H9 (cell line): ENCODE measurements at regions not wholly inside any gene's neighbourhood (a gene's known extent, or its start where the extent isn't known, plus 50 kb on each side); places are given as distances from the start of the nearest gene placed in this dataset.

Experiments
- DNase-seq: peaks from one replicate; pipeline ENCODE4 v3.0.0-alpha.2; 2017
- H2AFZ ChIP-seq: one replicate; pipeline ENCODE4 v1.6.1; 2013; ENCODE audit warnings: mild to moderate bottlenecking, low read length, control low read depth, moderate library complexity
- H2AK5ac ChIP-seq: 2 replicates; pipeline ENCODE4 v1.6.1; 2013; ENCODE audit warnings: low read length, control low read depth, mixed read lengths; ENCODE audit not compliant: insufficient read length
- H2BK120ac ChIP-seq: one replicate; pipeline ENCODE4 v1.6.1; 2013; ENCODE audit warnings: low read depth, mild to moderate bottlenecking, low read length, control low read depth, inconsistent platforms; ENCODE audit not compliant: poor library complexity, severe bottlenecking
- H2BK12ac ChIP-seq: 2 replicates; pipeline ENCODE4 v1.6.1; 2013; ENCODE audit warnings: low read length, control low read depth, mixed read lengths, low read depth; ENCODE audit not compliant: insufficient read length
- H2BK15ac ChIP-seq: 2 replicates; pipeline ENCODE4 v1.6.1; 2013; ENCODE audit warnings: low read depth, low read length, control low read depth
- H2BK20ac ChIP-seq: one replicate; pipeline ENCODE4 v1.6.1; 2013; ENCODE audit warnings: low read depth, mild to moderate bottlenecking, low read length, control low read depth, inconsistent platforms; ENCODE audit not compliant: poor library complexity, severe bottlenecking
- H2BK5ac ChIP-seq: 2 replicates; pipeline ENCODE4 v1.6.1; 2013; ENCODE audit warnings: low read length, control low read depth, mixed read lengths; ENCODE audit not compliant: insufficient read length
- H3K14ac ChIP-seq: 2 replicates; pipeline ENCODE4 v1.6.1; 2013; ENCODE audit warnings: low read length, control low read depth; ENCODE audit not compliant: insufficient read depth
- H3K18ac ChIP-seq: 2 replicates; pipeline ENCODE4 v1.6.1; 2013; ENCODE audit warnings: low read depth, mild to moderate bottlenecking, mixed read lengths, low read length, control low read depth; ENCODE audit not compliant: insufficient read length
- H3K23ac ChIP-seq: 2 replicates; pipeline ENCODE4 v1.6.1; 2013; ENCODE audit warnings: low read length, control low read depth, mixed read lengths, low read depth; ENCODE audit not compliant: insufficient read length
- H3K23me2 ChIP-seq: 2 replicates; pipeline ENCODE4 v1.6.1; 2013; ENCODE audit warnings: low read depth, mild to moderate bottlenecking, mixed read lengths, low read length, control low read depth; ENCODE audit not compliant: insufficient read length, poor library complexity, severe bottlenecking
- H3K27ac ChIP-seq: 2 replicates; pipeline ENCODE4 v1.5.1; 2013; ENCODE audit warnings: low read length, control low read depth, mixed read lengths, low read depth; ENCODE audit not compliant: insufficient read length
- H3K27me3 ChIP-seq: 2 replicates; pipeline ENCODE4 v1.6.1; 2013; ENCODE audit warnings: low read length, control low read depth, inconsistent platforms; ENCODE audit not compliant: insufficient read depth
- H3K4ac ChIP-seq: 2 replicates; pipeline ENCODE4 v1.6.1; 2013; ENCODE audit warnings: low read depth, mild to moderate bottlenecking, control low read depth, inconsistent platforms, low read length, moderate library complexity
- H3K4me1 ChIP-seq: 2 replicates; pipeline ENCODE4 v1.6.1; 2013; ENCODE audit warnings: low read length, control low read depth, inconsistent platforms; ENCODE audit not compliant: insufficient read depth
- H3K4me2 ChIP-seq: 2 replicates; pipeline ENCODE4 v1.6.1; 2013; ENCODE audit warnings: low read length, control low read depth, mixed read lengths; ENCODE audit not compliant: insufficient read length, insufficient read depth
- H3K56ac ChIP-seq: 2 replicates; pipeline ENCODE4 v1.6.1; 2013; ENCODE audit warnings: low read depth, mild to moderate bottlenecking, mixed read lengths, low read length, control low read depth; ENCODE audit not compliant: insufficient read length
- H3K79me1 ChIP-seq: 2 replicates; pipeline ENCODE4 v1.6.1; 2013; ENCODE audit warnings: low read depth, mild to moderate bottlenecking, moderate library complexity, low read length, control low read depth, inconsistent platforms; ENCODE audit not compliant: insufficient read depth, poor library complexity, severe bottlenecking
- H3K79me2 ChIP-seq: 2 replicates; pipeline ENCODE4 v1.6.1; 2013; ENCODE audit warnings: low read length, control low read depth, inconsistent platforms; ENCODE audit not compliant: insufficient read depth
- H3K9ac ChIP-seq: 2 replicates; pipeline ENCODE4 v1.6.1; 2013; ENCODE audit warnings: low read length, control low read depth, mixed read lengths; ENCODE audit not compliant: insufficient read length; ENCODE audit errors: extremely low read depth
- H3K9me3 ChIP-seq: one replicate; pipeline ENCODE4 v1.6.1; 2013; ENCODE audit warnings: low read depth, low read length, inconsistent platforms; ENCODE audit not compliant: control insufficient read depth
- H3T11ph ChIP-seq: one replicate; pipeline ENCODE4 v1.6.1; 2013; ENCODE audit warnings: mild to moderate bottlenecking, low read length, control low read depth, inconsistent platforms
- H4K20me1 ChIP-seq: one replicate; pipeline ENCODE4 v1.6.1; 2013; ENCODE audit not compliant: control insufficient read depth, insufficient read length, insufficient read depth
- H4K5ac ChIP-seq: 2 replicates; pipeline ENCODE4 v1.6.1; 2013; ENCODE audit warnings: low read depth, mild to moderate bottlenecking, mixed read lengths, low read length, control low read depth; ENCODE audit not compliant: insufficient read length
- H4K8ac ChIP-seq: replicated peaks from 2 replicates; pipeline ENCODE4 v1.6.1; 2013; ENCODE audit warnings: low read length, control low read depth, mixed read lengths, low read depth; ENCODE audit not compliant: insufficient read length
- H4K91ac ChIP-seq: 2 replicates; pipeline ENCODE4 v1.6.1; 2013; ENCODE audit warnings: low read depth, mild to moderate bottlenecking, moderate library complexity, mixed read lengths, low read length, control low read depth; ENCODE audit not compliant: insufficient read length
- H3K27ac Mint-ChIP-seq, 3 experiments: 2 replicates in 2 of 3; 3 replicates in 1 of 3; pipeline ENCODE4 v1.8.0; 2020 to 2021; ENCODE audit warnings: mixed read lengths in 3 of 3, mild to moderate bottlenecking in 1 of 3, moderate library complexity in 1 of 3
- H3K27me3 Mint-ChIP-seq: 2 replicates; pipeline ENCODE4 v1.8.0; 2021; ENCODE audit warnings: low read depth, mild to moderate bottlenecking, moderate library complexity, mixed read lengths
- H3K36me3 Mint-ChIP-seq, 3 experiments: 2 replicates in 2 of 3; 3 replicates in 1 of 3; pipeline ENCODE4 v1.8.0; 2020 to 2021; ENCODE audit warnings: low read depth in 3 of 3, mixed read lengths in 3 of 3; ENCODE audit not compliant: insufficient read depth in 1 of 3
- H3K4me1 Mint-ChIP-seq, 2 experiments: 2 replicates each; pipeline ENCODE4 v1.8.0; 2020; ENCODE audit warnings: mixed read lengths in 2 of 2
- H3K4me3 Mint-ChIP-seq, 2 experiments: 2 replicates in 1 of 2; 3 replicates in 1 of 2; pipeline ENCODE4 v1.8.0; 2020 to 2021; ENCODE audit warnings: mild to moderate bottlenecking in 2 of 2, mixed read lengths in 2 of 2, moderate library complexity in 1 of 2
- H3K9me3 Mint-ChIP-seq, 2 experiments: 2 replicates in 1 of 2; 3 replicates in 1 of 2; pipeline ENCODE4 v1.8.0; 2020; ENCODE audit warnings: mild to moderate bottlenecking in 2 of 2, mixed read lengths in 2 of 2, moderate library complexity in 1 of 2
- TF ChIP-seq, protein P1 (sequence below): fragments of 200-600 bp; sonication (generic); conservative IDR thresholded peaks from 3 replicates; pipeline ENCODE4 v1.8.0; 2021; ENCODE audit warnings: antibody characterized with exemption, mild to moderate bottlenecking

DNA sequence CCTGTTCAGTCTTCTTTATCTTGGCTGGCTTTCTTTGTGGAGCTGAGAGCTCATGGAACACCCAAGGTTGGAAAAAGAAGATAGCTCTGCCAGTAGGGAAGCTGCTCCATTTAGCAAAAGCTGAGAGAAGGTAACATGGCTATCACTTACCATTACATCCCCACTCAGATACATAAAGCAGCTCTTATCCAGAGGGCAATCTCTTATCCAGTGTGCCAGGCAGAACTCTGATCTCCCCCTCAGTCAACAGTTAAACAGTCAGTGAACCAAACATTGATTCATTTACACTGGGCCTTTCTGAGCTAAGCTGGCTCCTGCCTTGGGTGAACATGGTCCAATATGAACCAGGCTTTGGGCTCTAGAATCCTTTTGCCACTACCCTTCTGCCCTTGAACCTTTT is 624.2 kb downstream of the NTRK3 start:
- H3K23me2 ChIP-seq: no peaks in the 10 kb centered on the region
- H3K4ac ChIP-seq: no peak overlapping the region
- H3K56ac ChIP-seq: no peak overlapping the region
- H3K9me3 ChIP-seq: no peaks in the 10 kb centered on the region
- TF ChIP-seq, protein P1, sequence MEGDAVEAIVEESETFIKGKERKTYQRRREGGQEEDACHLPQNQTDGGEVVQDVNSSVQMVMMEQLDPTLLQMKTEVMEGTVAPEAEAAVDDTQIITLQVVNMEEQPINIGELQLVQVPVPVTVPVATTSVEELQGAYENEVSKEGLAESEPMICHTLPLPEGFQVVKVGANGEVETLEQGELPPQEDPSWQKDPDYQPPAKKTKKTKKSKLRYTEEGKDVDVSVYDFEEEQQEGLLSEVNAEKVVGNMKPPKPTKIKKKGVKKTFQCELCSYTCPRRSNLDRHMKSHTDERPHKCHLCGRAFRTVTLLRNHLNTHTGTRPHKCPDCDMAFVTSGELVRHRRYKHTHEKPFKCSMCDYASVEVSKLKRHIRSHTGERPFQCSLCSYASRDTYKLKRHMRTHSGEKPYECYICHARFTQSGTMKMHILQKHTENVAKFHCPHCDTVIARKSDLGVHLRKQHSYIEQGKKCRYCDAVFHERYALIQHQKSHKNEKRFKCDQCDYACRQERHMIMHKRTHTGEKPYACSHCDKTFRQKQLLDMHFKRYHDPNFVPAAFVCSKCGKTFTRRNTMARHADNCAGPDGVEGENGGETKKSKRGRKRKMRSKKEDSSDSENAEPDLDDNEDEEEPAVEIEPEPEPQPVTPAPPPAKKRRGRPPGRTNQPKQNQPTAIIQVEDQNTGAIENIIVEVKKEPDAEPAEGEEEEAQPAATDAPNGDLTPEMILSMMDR: no peak
- no peak overlapping the region for H4K8ac ChIP-seq
- Mint-ChIP-seq H3K9me3 (no peaks in the 10 kb centered on the region), H3K27ac (no peak overlapping the region), H3K4me3 (no peak overlapping the region), H3K27me3 (peaks cover 3% of the 10 kb centered on the region), H3K36me3 (no peaks in the 10 kb centered on the region; a peak in 1 of 7 replicates), H3K4me1 (0 out of 4 replicates have a peak, but pooled peaks cover 2 to 3% of the 10 kb centered on the region in 2 experiments)
- no peaks in the 10 kb centered on the region for H3K27me3 ChIP-seq
- no peaks in the 10 kb centered on the region for H3K79me2 ChIP-seq
- no peak overlapping the region for H4K91ac ChIP-seq
- H3K9ac ChIP-seq: no peak overlapping the region
- H2BK15ac ChIP-seq: no peak overlapping the region
- H3K14ac ChIP-seq: no peak overlapping the region
- H4K5ac ChIP-seq: no peak overlapping the region
- H2AK5ac ChIP-seq: no peak overlapping the region
- H3K18ac ChIP-seq: no peak overlapping the region
- no peaks in the 10 kb centered on the region for H4K20me1 ChIP-seq
- no peak overlapping the region for H3T11ph ChIP-seq
- no peak overlapping the region for H2AFZ ChIP-seq
- H2BK12ac ChIP-seq: no peak overlapping the region
- no peak overlapping the region for H3K27ac ChIP-seq
- H2BK120ac ChIP-seq: no peak overlapping the region
- no peak overlapping the region for H3K23ac ChIP-seq
- H2BK5ac ChIP-seq: no peak overlapping the region
- H3K4me2 ChIP-seq: no peak overlapping the region
- no peaks in the 10 kb centered on the region for H3K4me1 ChIP-seq
- DNase-seq: no peak
- no peaks in the 10 kb centered on the region for H3K79me1 ChIP-seq
- H2BK20ac ChIP-seq: no peak overlapping the region
